ENCODE measurements at regions not wholly inside any gene's neighbourhood (a gene's known extent, or its start where the extent isn't known, plus 50 kb on each side); places are given as distances from the start of the nearest gene placed in this dataset.

GRCh38 chr12:84741692-84742091 lies 170.9 kb downstream of the SLC6A15 start:
- intact Hi-C loops (cut with micrococcal nuclease; ENCODE audit: unreplicated experiment) = no loop called here
- TF ChIP-seq CTCF (IDR thresholded peaks at IDR 0.05; ENCODE audit: unreplicated experiment) = no peak
- no TSS peak for BruUV-seq (replicated peaks)

GRCh38 chr12:84741031-84741430 lies 171.6 kb downstream of the SLC6A15 start:
- no peaks in the 10 kb centered on the region for H3K4me1 Mint-ChIP-seq (ENCODE audit: low read depth, unreplicated experiment)
- no peaks in the 10 kb centered on the region for H3K27me3 Mint-ChIP-seq (ENCODE audit: unreplicated experiment)
- no peaks in the 10 kb centered on the region for H3K36me3 Mint-ChIP-seq (ENCODE audit: insufficient read depth, unreplicated experiment)
- no peak overlapping the region for H3K27ac Mint-ChIP-seq (ENCODE audit: unreplicated experiment)
- no TSS peak for BruUV-seq (replicated peaks)
- CTCF ChIA-PET = no interaction called here
- no peak overlapping the region for H3K4me3 Mint-ChIP-seq (ENCODE audit: low read depth, unreplicated experiment)
- H3K9me3 Mint-ChIP-seq (ENCODE audit: low read depth, unreplicated experiment) = no peaks in the 10 kb centered on the region
- intact Hi-C loops (cut with micrococcal nuclease; ENCODE audit: unreplicated experiment) = no loop called here
- no peak for DNase-seq
- TF ChIP-seq CTCF (IDR thresholded peaks at IDR 0.05; ENCODE audit: unreplicated experiment) = no peak

More at GRCh38 chr12:84741692-84742091, 170.9 kb downstream of the SLC6A15 start:
- H3K27ac Mint-ChIP-seq (ENCODE audit: unreplicated experiment) = no peak overlapping the region
- no peak for DNase-seq
- no peak overlapping the region for H3K4me3 Mint-ChIP-seq (ENCODE audit: low read depth, unreplicated experiment)
- no peaks in the 10 kb centered on the region for H3K36me3 Mint-ChIP-seq (ENCODE audit: insufficient read depth, unreplicated experiment)
- no peaks in the 10 kb centered on the region for H3K4me1 Mint-ChIP-seq (ENCODE audit: low read depth, unreplicated experiment)
- H3K27me3 Mint-ChIP-seq (ENCODE audit: unreplicated experiment) = no peaks in the 10 kb centered on the region
- CTCF ChIA-PET = no interaction called here
- no peaks in the 10 kb centered on the region for H3K9me3 Mint-ChIP-seq (ENCODE audit: low read depth, unreplicated experiment)

- Mint-ChIP-seq H3K27me3 (ENCODE audit: unreplicated experiment) (no peaks in the 10 kb centered on the region), H3K36me3 (ENCODE audit: insufficient read depth, unreplicated experiment) (no peaks in the 10 kb centered on the region), H3K27ac (ENCODE audit: unreplicated experiment) (no peak overlapping the region), H3K4me3 (ENCODE audit: low read depth, unreplicated experiment) (no peak overlapping the region), H3K9me3 (ENCODE audit: low read depth, unreplicated experiment) (no peaks in the 10 kb centered on the region), H3K4me1 (ENCODE audit: low read depth, unreplicated experiment) (no peaks in the 10 kb centered on the region)
- intact Hi-C loops (cut with micrococcal nuclease; ENCODE audit: unreplicated experiment) = no loop called here
- CTCF ChIA-PET = interaction anchor here (0.6 kb wide), 1 partner anchor 503 kb away, joined by 5 read pairs; no protein-coding TSS in a partner anchor
- DNase-seq = no peak
- TF ChIP-seq CTCF (IDR thresholded peaks at IDR 0.05; ENCODE audit: unreplicated experiment) = no peak
- BruUV-seq (replicated peaks) = no TSS peak
Measured at GRCh38 chr12:84740602-84741001, 172.0 kb downstream of the SLC6A15 start.

GRCh38 chr12:84738481-84738972 lies 174.1 kb downstream of the SLC6A15 start:
- CTCF ChIA-PET = no interaction called here
- H3K4me1 Mint-ChIP-seq (ENCODE audit: low read depth, unreplicated experiment) = no peaks in the 10 kb centered on the region
- no peaks in the 10 kb centered on the region for H3K27me3 Mint-ChIP-seq (ENCODE audit: unreplicated experiment)
- DNase-seq = no peak
- no peaks in the 10 kb centered on the region for H3K9me3 Mint-ChIP-seq (ENCODE audit: low read depth, unreplicated experiment)
- H3K36me3 Mint-ChIP-seq (ENCODE audit: insufficient read depth, unreplicated experiment) = no peaks in the 10 kb centered on the region
- intact Hi-C loops (cut with micrococcal nuclease; ENCODE audit: unreplicated experiment) = no loop called here
- BruUV-seq (replicated peaks) = no TSS peak
- no peak overlapping the region for H3K4me3 Mint-ChIP-seq (ENCODE audit: low read depth, unreplicated experiment)
- no peak for TF ChIP-seq CTCF (IDR thresholded peaks at IDR 0.05; ENCODE audit: unreplicated experiment)
- H3K27ac Mint-ChIP-seq (ENCODE audit: unreplicated experiment) = no peak overlapping the region
